OCI-LY7 (cell line): ENCODE measurements at regions not wholly inside any gene's neighbourhood (a gene's known extent, or its start where the extent isn't known, plus 50 kb on each side); places are given as distances from the start of the nearest gene placed in this dataset.

ENCODE experiments used
- BruUV-seq: library from RNA; stranded (reverse); fragments of 400-500 nt; replicated peaks from 2 replicates; lab custom pipeline; 2021; lab: Mats Ljungman, UMichigan
- CTCF ChIA-PET: fragments of 300-600 bp; sonication (Branson Sonifier 250); formaldehyde crosslinking; loops from one replicate; lab custom pipeline; 2022; ENCODE audit warnings: antibody characterized with exemption; ENCODE audit not compliant: unreplicated experiment; lab: Charles Lee
- POLR2A ChIA-PET: fragments of 300-600 bp; sonication (Branson Sonifier 250); formaldehyde crosslinking; loops from one replicate; lab custom pipeline; 2022; ENCODE audit warnings: antibody characterized with exemption; lab: Charles Lee
- DNase-seq: peaks from one replicate; pipeline ENCODE4 v3.0.0-alpha.2; 2015; ENCODE audit warnings: low spot score
- H2AFZ ChIP-seq: fragments of 200-600 bp; sonication (generic), shearing (Covaris generic); 2 replicates; pipeline ENCODE4 v1.6.1; 2014; ENCODE audit warnings: mild to moderate bottlenecking, antibody characterized with exemption, low read length, moderate library complexity
- H3K27ac ChIP-seq: fragments of 200-600 bp; sonication (generic); 2 replicates; pipeline ENCODE4 v1.5.1; 2014; ENCODE audit warnings: mixed run types, low read depth, mild to moderate bottlenecking, moderate library complexity, low read length, inconsistent platforms; ENCODE audit not compliant: poor library complexity, severe bottlenecking
- H3K36me3 ChIP-seq: fragments of 200-600 bp; sonication (generic); 2 replicates; pipeline ENCODE4 v1.6.1; 2014; ENCODE audit warnings: mild to moderate bottlenecking, antibody characterized with exemption, low read length, moderate library complexity, mixed read lengths; ENCODE audit not compliant: insufficient read depth
- H3K4me1 ChIP-seq: fragments of 200-600 bp; sonication (generic); 2 replicates; pipeline ENCODE4 v1.5.1; 2014; ENCODE audit warnings: mild to moderate bottlenecking, low read length; ENCODE audit not compliant: insufficient read depth, poor library complexity, severe bottlenecking
- H3K4me2 ChIP-seq: fragments of 200-600 bp; sonication (generic); 2 replicates; pipeline ENCODE4 v1.6.1; 2014; ENCODE audit warnings: mild to moderate bottlenecking, low read length
- H3K4me3 ChIP-seq: fragments of 200-600 bp; sonication (generic); 2 replicates; pipeline ENCODE4 v1.5.1; 2014; ENCODE audit warnings: mild to moderate bottlenecking, low read depth, low read length; ENCODE audit not compliant: poor library complexity, severe bottlenecking
- H3K79me2 ChIP-seq: fragments of 200-600 bp; sonication (generic); 2 replicates; pipeline ENCODE4 v1.6.1; 2016; ENCODE audit warnings: low read depth, mild to moderate bottlenecking, low read length, moderate library complexity, mixed read lengths; ENCODE audit not compliant: insufficient read depth
- H3K9me2 ChIP-seq: fragments of 200-600 bp; sonication (generic); 2 replicates; pipeline ENCODE4 v1.6.1; 2016; ENCODE audit warnings: mild to moderate bottlenecking, low read length, mixed read lengths; ENCODE audit not compliant: insufficient read depth
- H3K9me3 ChIP-seq: fragments of 200-600 bp; sonication (generic); 2 replicates; pipeline ENCODE4 v1.6.1; 2014; ENCODE audit warnings: mild to moderate bottlenecking, mixed run types, low read length, mixed read lengths
- H4K20me1 ChIP-seq: fragments of 200-600 bp; sonication (generic); 2 replicates; pipeline ENCODE4 v1.6.1; 2014; ENCODE audit warnings: mild to moderate bottlenecking, antibody characterized with exemption, low read length, moderate library complexity, mixed read lengths; ENCODE audit not compliant: insufficient read depth
- EZH2phosphoT487 ChIP-seq: fragments of 200-600 bp; sonication (generic); IDR thresholded peaks from 2 replicates; pipeline ENCODE4 v1.6.1; 2018; ENCODE audit warnings: low read depth, borderline replicate concordance, mild to moderate bottlenecking, mixed run types, antibody characterized with exemption, low read length, moderate library complexity, mixed read lengths
- intact Hi-C: fragments of 100-400 bp; cut with micrococcal nuclease; formaldehyde crosslinking; loops from one replicate; pipeline ENCODE4 v1.10.0; 2022; ENCODE audit not compliant: unreplicated experiment
- TF ChIP-seq, protein P1 (sequence below): fragments of 200-600 bp; sonication (generic); conservative IDR thresholded peaks from 2 replicates; pipeline ENCODE4 v1.5.1; 2014; ENCODE audit warnings: mild to moderate bottlenecking, antibody characterized with exemption, low read length, moderate library complexity, mixed read lengths

DNA sequence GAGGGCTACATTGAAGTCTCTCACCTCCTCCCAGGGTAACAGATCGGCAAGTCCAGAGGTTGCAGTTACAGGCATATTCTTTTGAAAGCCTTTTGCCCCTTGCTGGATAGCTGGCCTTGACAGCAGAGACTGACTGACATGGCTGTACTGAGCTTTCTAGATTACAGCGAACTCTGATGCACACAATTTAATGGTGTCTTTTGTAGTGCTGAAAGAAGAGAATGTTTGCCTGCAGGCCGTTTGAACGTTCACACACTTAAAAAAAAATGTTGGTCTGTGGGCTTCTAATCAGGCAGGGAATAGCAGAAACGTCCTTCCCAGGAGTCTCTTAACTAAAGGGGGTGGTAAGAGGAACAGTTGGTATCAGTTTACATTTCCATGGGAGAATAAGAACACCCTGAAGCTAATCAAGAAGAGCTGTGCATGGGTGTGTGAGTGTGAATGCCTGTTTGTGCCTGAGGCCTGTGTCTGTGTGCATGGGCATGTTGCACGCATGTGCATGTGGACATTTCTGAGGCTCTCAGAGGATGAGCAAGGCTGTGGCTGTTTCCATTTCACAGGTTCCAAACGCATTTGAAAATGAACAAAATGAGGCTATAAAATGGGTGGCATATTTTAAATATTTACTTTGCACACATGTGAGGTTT is 213.9 kb upstream of the SSTR4 start:
- no TSS peak for BruUV-seq
- POLR2A ChIA-PET: interaction anchor here (0.6 kb wide), 1 partner anchor 205 kb away, joined by 3 read pairs; no protein-coding TSS in a partner anchor
- intact Hi-C loops: no loop called here
- Histone ChIP-seq H3K4me1 (no peaks in the 10 kb centered on the region), H3K9me3 (no peaks in the 10 kb centered on the region), H3K27ac (no peak overlapping the region), H4K20me1 (no peaks in the 10 kb centered on the region), H3K4me2 (no peak overlapping the region), H3K79me2 (no peaks in the 10 kb centered on the region), H2AFZ (no peak overlapping the region), H3K9me2 (no peaks in the 10 kb centered on the region), H3K4me3 (no peak overlapping the region), H3K36me3 (no peaks in the 10 kb centered on the region)
- CTCF ChIA-PET: no interaction called here
- TF ChIP-seq EZH2phosphoT487: no peak
- TF ChIP-seq, protein P1, sequence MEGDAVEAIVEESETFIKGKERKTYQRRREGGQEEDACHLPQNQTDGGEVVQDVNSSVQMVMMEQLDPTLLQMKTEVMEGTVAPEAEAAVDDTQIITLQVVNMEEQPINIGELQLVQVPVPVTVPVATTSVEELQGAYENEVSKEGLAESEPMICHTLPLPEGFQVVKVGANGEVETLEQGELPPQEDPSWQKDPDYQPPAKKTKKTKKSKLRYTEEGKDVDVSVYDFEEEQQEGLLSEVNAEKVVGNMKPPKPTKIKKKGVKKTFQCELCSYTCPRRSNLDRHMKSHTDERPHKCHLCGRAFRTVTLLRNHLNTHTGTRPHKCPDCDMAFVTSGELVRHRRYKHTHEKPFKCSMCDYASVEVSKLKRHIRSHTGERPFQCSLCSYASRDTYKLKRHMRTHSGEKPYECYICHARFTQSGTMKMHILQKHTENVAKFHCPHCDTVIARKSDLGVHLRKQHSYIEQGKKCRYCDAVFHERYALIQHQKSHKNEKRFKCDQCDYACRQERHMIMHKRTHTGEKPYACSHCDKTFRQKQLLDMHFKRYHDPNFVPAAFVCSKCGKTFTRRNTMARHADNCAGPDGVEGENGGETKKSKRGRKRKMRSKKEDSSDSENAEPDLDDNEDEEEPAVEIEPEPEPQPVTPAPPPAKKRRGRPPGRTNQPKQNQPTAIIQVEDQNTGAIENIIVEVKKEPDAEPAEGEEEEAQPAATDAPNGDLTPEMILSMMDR: no peak
- no peak for DNase-seq

DNA sequence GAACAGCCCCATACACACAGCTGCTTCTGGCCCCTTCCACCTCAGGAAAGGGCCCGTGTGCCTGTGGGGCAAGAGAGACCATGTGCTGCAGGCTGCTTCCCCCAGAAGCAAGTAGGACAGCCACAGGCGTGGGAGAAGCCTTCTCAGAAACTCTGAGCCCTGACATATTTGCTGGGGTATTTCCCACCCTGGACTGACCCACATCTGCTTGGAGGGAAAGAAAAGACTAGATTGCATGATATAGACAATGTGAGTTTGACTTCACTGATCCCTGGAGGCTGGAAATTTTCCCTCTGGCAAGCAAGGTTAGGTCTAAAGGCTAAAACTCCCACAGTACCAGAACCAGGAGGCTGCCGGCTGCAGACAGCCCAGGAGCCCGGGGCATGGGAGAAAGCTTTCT is 213.3 kb upstream of the SSTR4 start:
- H3K4me2 ChIP-seq: no peak overlapping the region
- H3K4me1 ChIP-seq: no peaks in the 10 kb centered on the region
- no peaks in the 10 kb centered on the region for H3K9me3 ChIP-seq
- intact Hi-C loops: no loop called here
- POLR2A ChIA-PET: interaction anchor here (0.6 kb wide), 1 partner anchor 204 kb away, joined by 3 read pairs; no protein-coding TSS in a partner anchor
- H4K20me1 ChIP-seq: no peaks in the 10 kb centered on the region
- BruUV-seq: no TSS peak
- CTCF ChIA-PET: no interaction called here
- H3K4me3 ChIP-seq: no peak overlapping the region
- no peaks in the 10 kb centered on the region for H3K36me3 ChIP-seq
- H3K79me2 ChIP-seq: no peaks in the 10 kb centered on the region
- DNase-seq: no peak
- H2AFZ ChIP-seq: no peak overlapping the region
- no peaks in the 10 kb centered on the region for H3K9me2 ChIP-seq
- no peak overlapping the region for H3K27ac ChIP-seq
- TF ChIP-seq, protein P1: no peak
- TF ChIP-seq EZH2phosphoT487: no peak

DNA sequence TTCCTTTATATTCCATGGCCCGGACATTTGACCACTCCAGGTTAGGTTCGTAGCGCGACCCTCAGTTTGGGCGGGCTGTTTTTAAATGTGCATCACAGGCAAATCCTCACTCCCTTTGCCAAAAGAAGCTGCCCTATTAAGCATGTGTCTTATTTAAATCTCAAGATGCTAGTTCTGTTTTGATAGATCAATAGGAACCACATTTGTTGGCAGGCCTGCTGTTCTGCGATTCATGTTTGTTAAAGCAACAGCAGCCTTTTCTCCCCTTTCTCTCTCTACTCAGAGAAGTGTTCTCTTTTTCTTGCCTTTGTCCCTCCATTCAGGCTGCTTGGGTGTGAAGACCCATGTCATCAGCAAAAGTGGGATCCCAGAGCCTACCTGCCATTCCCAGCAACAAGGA is 212.0 kb upstream of the SSTR4 start:
- no TSS peak for BruUV-seq
- no peaks in the 10 kb centered on the region for H3K79me2 ChIP-seq
- no peaks in the 10 kb centered on the region for H4K20me1 ChIP-seq
- no peak overlapping the region for H3K4me3 ChIP-seq
- H3K4me2 ChIP-seq: no peak overlapping the region
- POLR2A ChIA-PET: no interaction called here
- H2AFZ ChIP-seq: no peak overlapping the region
- CTCF ChIA-PET: no interaction called here
- H3K36me3 ChIP-seq: no peaks in the 10 kb centered on the region
- no peak overlapping the region for H3K27ac ChIP-seq
- intact Hi-C loops: no loop called here
- H3K4me1 ChIP-seq: no peaks in the 10 kb centered on the region
- TF ChIP-seq EZH2phosphoT487: no peak
- TF ChIP-seq, protein P1: no peak
- no peaks in the 10 kb centered on the region for H3K9me3 ChIP-seq
- H3K9me2 ChIP-seq: no peaks in the 10 kb centered on the region
- DNase-seq: no peak
